Hematopoietic multipotent progenitor cell treated with erythropoietin and hydrocortisone succinate and interleukin-3 and kit ligand, for 17 days (in vitro differentiated cells): ENCODE measurements at regions not wholly inside any gene's neighbourhood (a gene's known extent, or its start where the extent isn't known, plus 50 kb on each side); places are given as distances from the start of the nearest gene placed in this dataset.
"Not testable (repeated sequence)": the region's sequence is repeated elsewhere in the genome, so short reads cannot be mapped to it uniquely, and the experiment has no call there.

ENCODE experiments used
- DNase-seq: peaks from one replicate; pipeline ENCODE4 v3.0.0-alpha.2; 2015; ENCODE audit warnings: low spot score

GRCh38 chr1:195197116-195197515 lies 1411.1 kb downstream of the KCNT2 start:
- DNase-seq, result no peak

GRCh38 chr1:195195423-195196057 lies 1412.7 kb downstream of the KCNT2 start:
- no peak for DNase-seq

DNA sequence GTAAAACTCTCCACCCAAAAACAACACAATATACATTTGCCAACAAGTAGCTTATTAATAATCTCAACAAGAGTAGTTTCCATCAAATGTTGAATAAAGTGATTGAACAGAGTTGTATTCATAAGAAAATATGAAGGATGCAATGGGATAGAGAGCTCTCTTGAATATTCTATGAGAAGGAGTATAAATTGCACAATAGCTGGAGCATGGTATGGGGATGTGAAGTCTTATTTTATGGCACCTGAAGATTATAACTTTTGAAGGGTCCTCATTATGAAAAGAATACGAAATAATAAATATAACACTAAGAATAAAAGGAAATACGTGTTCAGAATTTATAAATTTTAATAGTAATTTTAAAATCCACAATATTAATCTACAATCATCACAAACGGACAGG lies 1415.1 kb downstream of the KCNT2 start:
- DNase-seq, result no peak

DNA sequence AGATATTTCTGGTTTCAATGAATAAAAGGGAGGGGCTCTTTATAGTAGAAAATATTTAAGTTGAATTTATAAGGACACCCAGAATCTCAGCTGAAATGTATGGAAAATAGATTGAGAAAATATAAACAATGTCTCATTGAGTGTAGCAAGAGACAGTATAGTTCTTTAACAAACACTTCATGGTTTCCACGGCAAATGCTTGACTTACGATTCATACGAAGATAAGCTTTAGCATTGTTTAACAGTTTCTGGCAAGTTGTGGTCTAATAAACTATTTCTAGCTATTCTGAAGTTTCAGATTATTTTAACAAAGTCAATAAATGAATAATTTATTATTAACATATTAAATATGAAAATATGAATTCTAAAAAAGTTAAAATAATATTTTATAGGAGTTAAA lies 1419.4 kb downstream of the KCNT2 start:
- DNase-seq, result no peak

DNA sequence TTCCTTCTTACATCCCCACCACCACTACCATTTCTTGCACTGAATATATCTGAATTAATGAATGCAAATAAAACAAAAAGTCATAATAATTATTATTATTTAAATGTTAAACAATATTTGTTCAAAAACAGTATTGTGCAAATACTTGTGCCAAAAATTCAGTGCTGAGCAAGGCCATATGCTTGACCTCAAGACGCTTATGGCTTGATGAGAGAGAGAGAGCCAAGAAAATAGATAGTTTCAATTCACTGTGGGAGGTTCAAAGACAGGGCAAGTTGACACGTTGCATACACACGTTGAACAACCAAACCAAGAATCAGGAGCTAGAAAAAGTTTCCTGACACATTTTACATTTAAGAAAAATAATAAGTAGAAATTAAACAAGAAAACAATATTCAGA lies 1421.7 kb downstream of the KCNT2 start:
- no peak for DNase-seq

DNA sequence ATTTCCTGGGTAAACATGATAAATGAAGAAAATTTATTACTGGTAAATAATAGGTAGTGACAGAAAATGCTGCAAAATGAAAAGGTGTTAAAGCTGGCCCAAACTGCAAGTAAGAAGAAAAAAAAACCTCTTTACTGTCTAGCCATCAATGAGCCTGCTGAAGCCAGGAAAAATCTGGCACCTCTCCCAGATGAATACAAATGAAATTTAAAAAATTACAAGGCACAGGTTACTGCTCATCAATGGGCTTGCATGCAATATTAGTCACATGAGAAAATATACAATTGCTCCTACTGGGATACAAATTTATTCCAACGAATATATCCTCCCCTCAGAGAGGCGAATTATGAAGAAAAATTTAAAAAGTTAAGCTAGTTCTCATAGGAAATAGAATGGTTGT lies 1422.5 kb downstream of the KCNT2 start:
- DNase-seq, result no peak

DNA sequence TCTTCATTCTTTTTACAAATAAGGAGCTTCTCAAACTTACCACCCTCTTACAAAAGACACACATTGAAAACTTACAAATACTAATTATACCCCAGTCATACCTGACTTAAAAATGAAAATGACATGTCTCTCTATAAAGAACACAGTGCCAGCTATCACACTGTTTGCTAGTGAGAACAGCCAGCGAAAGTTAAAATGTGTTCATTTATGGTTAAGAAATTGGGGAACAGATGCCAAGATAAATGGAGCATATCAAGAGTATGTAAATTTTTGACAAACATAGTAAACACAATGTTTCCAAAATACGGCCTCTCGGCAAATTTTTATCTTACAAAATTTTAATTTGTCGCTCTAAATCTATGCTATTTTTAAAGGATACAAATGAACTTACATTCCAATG lies 1422.9 kb downstream of the KCNT2 start:
- no peak for DNase-seq

GRCh38 chr1:195173753-195174152 lies 1434.5 kb downstream of the KCNT2 start:
- DNase-seq, result no peak

DNA sequence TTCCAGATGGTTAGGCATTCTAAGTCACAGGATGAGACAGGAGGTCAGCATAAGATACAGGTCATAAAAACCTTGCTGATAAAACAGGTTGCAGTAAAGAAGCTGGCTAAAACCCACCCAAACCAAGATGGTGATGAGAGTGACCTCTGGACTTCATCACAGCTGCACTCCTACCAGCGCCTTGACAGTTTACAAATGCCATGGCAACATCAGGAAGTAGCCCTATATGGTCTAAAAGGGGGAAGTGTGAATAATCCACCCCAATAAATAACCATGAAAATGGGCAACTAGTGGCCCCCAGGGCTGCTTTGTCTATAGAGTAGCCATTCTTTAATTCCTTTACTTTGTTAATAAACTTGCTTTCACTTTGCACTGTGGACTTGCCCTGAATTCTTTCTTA lies 1448.4 kb downstream of the KCNT2 start:
- not testable (repeated sequence) for DNase-seq

DNA sequence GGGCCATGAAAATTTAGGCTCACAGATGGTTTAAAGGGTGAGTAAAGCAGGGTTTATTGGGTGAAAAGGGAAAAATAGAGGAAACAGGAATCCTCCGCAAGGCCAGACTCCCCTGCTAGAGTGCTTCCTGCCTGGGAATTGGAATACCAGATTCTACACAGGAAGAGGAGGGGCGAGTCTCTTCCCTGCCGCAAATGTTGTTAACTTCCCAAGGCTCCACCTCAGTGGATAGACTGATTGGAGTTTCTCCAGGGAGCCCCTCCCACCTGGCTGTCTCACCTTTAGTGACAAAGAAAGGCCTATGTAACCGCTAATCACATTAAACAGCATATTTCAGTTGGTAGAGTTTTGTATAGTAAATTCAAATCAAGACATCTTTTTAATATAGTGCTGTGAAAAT lies 1450.1 kb downstream of the KCNT2 start:
- no peak for DNase-seq

DNA sequence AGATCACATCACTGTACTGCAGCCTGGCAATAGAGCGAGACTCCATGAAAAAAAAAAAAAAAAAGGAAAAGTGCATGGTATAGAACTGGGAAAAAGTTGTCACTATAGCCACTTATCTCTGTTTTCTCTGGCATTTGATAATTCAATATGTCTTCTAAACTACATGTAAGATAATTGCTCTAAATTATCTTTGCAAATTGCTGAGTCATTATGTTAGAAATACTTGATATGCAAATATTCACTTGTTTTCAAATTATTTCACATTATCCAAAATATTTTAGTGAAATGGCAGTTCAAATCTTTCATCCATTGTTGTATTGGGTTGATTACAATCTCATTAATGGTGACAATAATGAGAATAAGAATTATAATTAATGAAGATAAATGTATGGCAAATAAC lies 1455.1 kb downstream of the KCNT2 start:
- DNase-seq, result no peak

GRCh38 chr1:195150768-195151167 lies 1457.5 kb downstream of the KCNT2 start:
- no peak for DNase-seq

- no peak for DNase-seq
These were observed 1466.9 kb downstream of the KCNT2 start for GRCh38 chr1:195141294-195141693.

GRCh38 chr1:195130598-195130997 lies 1477.6 kb downstream of the KCNT2 start:
- DNase-seq, result no peak

GRCh38 chr1:195122497-195122896 lies 1485.7 kb downstream of the KCNT2 start:
- DNase-seq, result no peak

GRCh38 chr1:195113471-195113870 lies 1494.8 kb downstream of the KCNT2 start:
- no peak for DNase-seq

GRCh38 chr1:195105773-195106172 lies 1502.5 kb downstream of the KCNT2 start:
- DNase-seq, result no peak

- no peak for DNase-seq
These were observed 1503.0 kb downstream of the KCNT2 start for GRCh38 chr1:195105281-195105680.

DNA sequence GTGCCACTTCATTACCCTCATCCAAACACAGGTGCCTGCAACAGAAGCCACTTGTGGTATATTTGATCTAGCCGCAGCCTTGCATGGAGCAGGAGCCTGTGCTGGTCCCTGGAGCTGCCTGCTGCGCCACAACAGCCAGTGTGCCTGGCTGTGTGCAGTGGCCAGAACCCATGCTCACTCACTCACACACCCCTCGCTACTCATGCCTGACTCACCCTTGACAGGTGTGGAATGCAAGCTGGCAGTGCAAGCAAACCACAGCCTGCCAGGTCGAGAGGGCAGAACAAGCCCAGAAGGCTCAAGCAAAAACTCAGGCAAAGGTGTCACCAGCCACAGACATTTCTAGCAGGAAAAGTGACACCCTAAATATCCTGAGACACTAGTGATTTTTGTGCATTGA lies 1510.9 kb downstream of the KCNT2 start:
- DNase-seq, result no peak

- no peak for DNase-seq
These were observed 1512.2 kb downstream of the KCNT2 start for GRCh38 chr1:195096051-195096521.

GRCh38 chr1:195085196-195085595 lies 1523.0 kb downstream of the KCNT2 start:
- DNase-seq, result no peak

- DNase-seq, result no peak
These were observed 1526.1 kb downstream of the KCNT2 start for GRCh38 chr1:195082183-195082582.

DNA sequence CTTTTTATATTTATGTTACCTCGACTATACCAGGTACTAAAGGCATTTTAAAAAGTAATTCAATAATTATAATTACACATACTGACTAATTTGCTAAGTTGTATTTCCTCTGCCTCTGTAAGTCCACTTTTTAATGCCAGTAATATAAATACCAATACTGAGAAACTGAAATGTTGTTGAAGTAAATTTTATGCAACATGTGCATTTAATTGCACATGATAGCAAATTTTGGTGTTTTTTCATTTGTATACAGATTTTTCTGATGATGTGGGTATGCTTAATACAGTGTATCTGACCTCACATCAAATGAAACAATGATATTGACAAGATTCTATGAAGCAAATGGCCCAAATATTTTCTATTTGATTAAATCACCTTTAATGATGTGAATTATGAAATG lies 1531.6 kb downstream of the KCNT2 start:
- DNase-seq, result no peak

- DNase-seq, result no peak
These were observed 1532.3 kb downstream of the KCNT2 start for GRCh38 chr1:195075973-195076372.

DNA sequence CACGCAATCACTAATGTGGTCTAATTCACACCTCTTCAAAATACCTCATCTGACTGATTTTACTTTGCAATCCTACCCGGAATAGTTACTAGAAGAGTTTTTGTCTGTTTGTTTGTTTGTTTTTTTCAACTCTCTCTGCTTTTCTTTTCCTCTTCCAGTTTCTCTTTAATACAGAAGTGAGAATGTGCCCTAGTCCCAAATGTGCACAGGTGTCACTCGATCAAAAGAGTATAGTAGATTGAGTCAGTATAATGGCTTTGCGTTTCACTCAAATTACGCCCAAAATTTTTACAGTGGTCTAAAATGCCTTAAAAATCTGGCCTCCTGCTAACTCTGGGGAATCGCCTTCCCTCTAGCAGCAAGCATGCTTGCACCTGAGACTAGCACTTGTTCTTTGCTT lies 1536.8 kb downstream of the KCNT2 start:
- DNase-seq, result no peak
